ENCODE measurements at regions not wholly inside any gene's neighbourhood (a gene's known extent, or its start where the extent isn't known, plus 50 kb on each side); places are given as distances from the start of the nearest gene placed in this dataset.

GRCh38 chr6:97995158-97995557 is 712.1 kb upstream of the MMS22L start:
- in situ Hi-C loops (cut with MboI) (no loop called here), intact Hi-C loops (cut with micrococcal nuclease; ENCODE audit: unreplicated experiment) (no loop called here)
- ChIA-PET RAD21 (ENCODE audit: unreplicated experiment) (no interaction called here), SMC1A (ENCODE audit: uncharacterized antibody, unreplicated experiment) (no interaction called here), CTCF (no interaction called here), POLR2A (no interaction called here)
- Histone ChIP-seq H3K27me3 (replicated peaks in 1 of 2; ENCODE audit: control insufficient read depth in 2 of 2, insufficient read depth in 2 of 2, low read length in 1 of 2) (no peaks in the 10 kb centered on the region), H4K20me1 (ENCODE audit: control insufficient read depth, insufficient read depth) (no peaks in the 10 kb centered on the region), H3K9me3 (replicated peaks; ENCODE audit: control insufficient read depth, insufficient read depth, low read length) (no peaks in the 10 kb centered on the region), H3K27ac (ENCODE audit: control insufficient read depth, insufficient read depth) (no peak overlapping the region), H3K4me3 (no peak overlapping the region), H3K9ac (ENCODE audit: control insufficient read depth, insufficient read depth, low read length) (no peak overlapping the region), H2AFZ (ENCODE audit: control insufficient read depth, low read depth, low read length) (no peak overlapping the region), H3K79me2 (ENCODE audit: control insufficient read depth, insufficient read depth, low read length) (no peaks in the 10 kb centered on the region), H3K4me2 (ENCODE audit: control insufficient read depth, insufficient read depth) (no peak overlapping the region), H3K36me3 (ENCODE audit: control insufficient read depth in 2 of 2, insufficient read depth in 2 of 2, low read length in 1 of 2) (no peaks in the 10 kb centered on the region), H3K4me1 (ENCODE audit: control insufficient read depth, insufficient read depth, low read length) (no peaks in the 10 kb centered on the region)
- DNase-seq (ENCODE audit: low read depth, low spot score) (no peak), ATAC-seq (no peak), FAIRE-seq (no peak)
- BruUV-seq (replicated peaks): no TSS peak
- no peak for TF ChIP-seq CBX5 (IDR thresholded peaks at IDR 0.05; ENCODE audit: low read depth)

GRCh38 chr6:98002678-98003077 is 719.7 kb upstream of the MMS22L start:
- ChIA-PET CTCF (interaction anchor here (1.1 kb wide), 1 partner anchor 13 kb away, joined by 3 read pairs; no protein-coding TSS in a partner anchor), RAD21 (ENCODE audit: unreplicated experiment) (no interaction called here), POLR2A (no interaction called here), SMC1A (ENCODE audit: uncharacterized antibody, unreplicated experiment) (no interaction called here)
- ATAC-seq (0 out of 3 replicates have a peak, but pooled peaks have one; percentile 30), FAIRE-seq (no peak), DNase-seq (ENCODE audit: low read depth, low spot score) (no peak)
- Histone ChIP-seq H4K20me1 (ENCODE audit: control insufficient read depth, insufficient read depth) (no peaks in the 10 kb centered on the region), H3K9ac (ENCODE audit: control insufficient read depth, insufficient read depth, low read length) (no peak overlapping the region), H3K4me3 (no peak overlapping the region), H2AFZ (ENCODE audit: control insufficient read depth, low read depth, low read length) (no peak overlapping the region), H3K36me3 (ENCODE audit: control insufficient read depth in 2 of 2, insufficient read depth in 2 of 2, low read length in 1 of 2) (no peaks in the 10 kb centered on the region), H3K9me3 (replicated peaks; ENCODE audit: control insufficient read depth, insufficient read depth, low read length) (no peaks in the 10 kb centered on the region), H3K4me1 (ENCODE audit: control insufficient read depth, insufficient read depth, low read length) (no peaks in the 10 kb centered on the region), H3K4me2 (ENCODE audit: control insufficient read depth, insufficient read depth) (no peak overlapping the region), H3K27me3 (replicated peaks in 1 of 2; ENCODE audit: control insufficient read depth in 2 of 2, insufficient read depth in 2 of 2, low read length in 1 of 2) (no peaks in the 10 kb centered on the region), H3K27ac (ENCODE audit: control insufficient read depth, insufficient read depth) (no peak overlapping the region), H3K79me2 (ENCODE audit: control insufficient read depth, insufficient read depth, low read length) (no peaks in the 10 kb centered on the region)
- intact Hi-C loops (cut with micrococcal nuclease; ENCODE audit: unreplicated experiment): no loop called here
- TF ChIP-seq NFYB (IDR thresholded peaks at IDR 0.05; ENCODE audit: insufficient read depth, low read depth, low read length) (0 out of 2 replicates have a peak, but pooled peaks have one; percentile 15), TCF7 (IDR thresholded peaks at IDR 0.05; ENCODE audit: borderline replicate concordance) (no peak)
- WGBS (ENCODE audit: insufficient coverage, insufficient replicate concordance, low lambda C conversion rate, missing lambda C conversion rate): 87% methylated on average over 1 of the region's 1 CpG
- in situ Hi-C loops (cut with MboI): no loop called here
- BruUV-seq (replicated peaks): no TSS peak

Data from GM12878 (cell line).